PC-9 (cell line): ENCODE measurements at regions not wholly inside any gene's neighbourhood (a gene's known extent, or its start where the extent isn't known, plus 50 kb on each side); places are given as distances from the start of the nearest gene placed in this dataset.

Experiments
- BruUV-seq: library from RNA; stranded (reverse); fragments of 400-500 nt; replicated peaks from 2 replicates; lab custom pipeline; 2021; lab: Mats Ljungman, UMichigan
- CTCF ChIA-PET: fragments of 300-600 bp; sonication (Branson Sonifier 250); formaldehyde crosslinking; loops from one replicate; lab custom pipeline; 2022; ENCODE audit warnings: antibody characterized with exemption; lab: Charles Lee
- POLR2A ChIA-PET: fragments of 300-600 bp; sonication (Branson Sonifier 250); formaldehyde crosslinking; loops from one replicate; lab custom pipeline; 2022; ENCODE audit warnings: antibody characterized with exemption; ENCODE audit not compliant: unreplicated experiment; lab: Charles Lee
- DNase-seq, 2 experiments: peaks; one replicate each; pipeline versions ENCODE4 v3.0.0 to v3.0.0-alpha.2; 2015 to 2022; ENCODE audit warnings: mixed read lengths in 1 of 2
- H2AFZ ChIP-seq: fragments of 200-600 bp; sonication (generic); 2 replicates; pipeline ENCODE4 v1.8.1; 2017; ENCODE audit warnings: antibody characterized with exemption
- H3F3A ChIP-seq: fragments of 200-600 bp; sonication (generic); 2 replicates; pipeline ENCODE4 v1.8.1; 2017; ENCODE audit warnings: antibody characterized with exemption, mild to moderate bottlenecking, low read depth; ENCODE audit not compliant: insufficient read depth
- H3K27ac ChIP-seq: fragments of 200-600 bp; sonication (generic); 2 replicates; pipeline ENCODE4 v1.6.1; 2016; ENCODE audit warnings: mixed run types
- H3K27me3 ChIP-seq: fragments of 200-600 bp; sonication (generic); 2 replicates; pipeline ENCODE4 v1.6.1; 2016; ENCODE audit warnings: low read depth, mixed run types; ENCODE audit not compliant: insufficient read depth
- H3K36me3 ChIP-seq: fragments of 200-600 bp; sonication (generic); 2 replicates; pipeline ENCODE4 v1.6.1; 2016; ENCODE audit warnings: low read depth, mixed run types
- H3K4me1 ChIP-seq: fragments of 200-600 bp; sonication (generic); replicated peaks from 2 replicates; pipeline ENCODE4 v1.6.1; 2016; ENCODE audit warnings: mixed run types; ENCODE audit not compliant: insufficient read depth
- H3K4me2 ChIP-seq: fragments of 200-600 bp; sonication (generic); 2 replicates; pipeline ENCODE4 v1.6.1; 2017; ENCODE audit warnings: mixed run types
- H3K4me3 ChIP-seq: fragments of 200-600 bp; sonication (generic); 2 replicates; pipeline ENCODE4 v1.6.1; 2016; ENCODE audit warnings: mixed run types
- H3K79me2 ChIP-seq: fragments of 200-600 bp; sonication (generic); 2 replicates; pipeline ENCODE4 v1.6.1; 2017; ENCODE audit warnings: low read depth, mixed run types
- H3K9me2 ChIP-seq: fragments of 200-600 bp; sonication (generic); 2 replicates; pipeline ENCODE4 v1.8.1; 2017; ENCODE audit warnings: mild to moderate bottlenecking; ENCODE audit not compliant: insufficient read depth
- H3K9me3 ChIP-seq: fragments of 200-600 bp; sonication (generic); 2 replicates; pipeline ENCODE4 v1.8.1; 2016; ENCODE audit warnings: low read depth; ENCODE audit not compliant: insufficient read depth
- H4K20me1 ChIP-seq: fragments of 200-600 bp; sonication (generic); 2 replicates; pipeline ENCODE4 v1.8.1; 2017; ENCODE audit not compliant: insufficient read depth
- CTCF ChIP-seq: fragments of 200-600 bp; sonication (generic); conservative IDR thresholded peaks from 2 replicates; pipeline ENCODE4 v1.6.1; 2017; ENCODE audit warnings: mixed run types, antibody characterized with exemption, mild to moderate bottlenecking, moderate library complexity
- EZH2 ChIP-seq: fragments of 200-600 bp; sonication (generic); IDR thresholded peaks from 2 replicates; pipeline ENCODE4 v1.8.0; 2017; ENCODE audit warnings: antibody characterized with exemption, low read depth
- intact Hi-C: fragments of 100-400 bp; cut with micrococcal nuclease; formaldehyde crosslinking; loops from one replicate; pipeline ENCODE4 v1.10.0; 2022; ENCODE audit not compliant: unreplicated experiment

- POLR2A ChIA-PET: no interaction called here
- H3K4me1 ChIP-seq: no peaks in the 10 kb centered on the region
- H3K36me3 ChIP-seq: no peaks in the 10 kb centered on the region
- no peak overlapping the region for H2AFZ ChIP-seq
- H3K27ac ChIP-seq: no peak overlapping the region
- CTCF ChIA-PET: no interaction called here
- no peaks in the 10 kb centered on the region for H3K79me2 ChIP-seq
- H3K9me2 ChIP-seq: no peaks in the 10 kb centered on the region
- H3K4me2 ChIP-seq: no peak overlapping the region
- H3K4me3 ChIP-seq: no peak overlapping the region
- no TSS peak for BruUV-seq
- H4K20me1 ChIP-seq: no peaks in the 10 kb centered on the region
- no peak for DNase-seq
- no peak for TF ChIP-seq CTCF
- TF ChIP-seq EZH2: no peak
- no peaks in the 10 kb centered on the region for H3K9me3 ChIP-seq
- peaks cover 17% of the 10 kb centered on the region; the same call in 1 of the 2 replicates for H3K27me3 ChIP-seq
- H3F3A ChIP-seq: no peaks in the 10 kb centered on the region
- intact Hi-C loops: no loop called here
Measured at GRCh38 chr15:61511089-61511488, 282.0 kb upstream of the RORA start.

DNA sequence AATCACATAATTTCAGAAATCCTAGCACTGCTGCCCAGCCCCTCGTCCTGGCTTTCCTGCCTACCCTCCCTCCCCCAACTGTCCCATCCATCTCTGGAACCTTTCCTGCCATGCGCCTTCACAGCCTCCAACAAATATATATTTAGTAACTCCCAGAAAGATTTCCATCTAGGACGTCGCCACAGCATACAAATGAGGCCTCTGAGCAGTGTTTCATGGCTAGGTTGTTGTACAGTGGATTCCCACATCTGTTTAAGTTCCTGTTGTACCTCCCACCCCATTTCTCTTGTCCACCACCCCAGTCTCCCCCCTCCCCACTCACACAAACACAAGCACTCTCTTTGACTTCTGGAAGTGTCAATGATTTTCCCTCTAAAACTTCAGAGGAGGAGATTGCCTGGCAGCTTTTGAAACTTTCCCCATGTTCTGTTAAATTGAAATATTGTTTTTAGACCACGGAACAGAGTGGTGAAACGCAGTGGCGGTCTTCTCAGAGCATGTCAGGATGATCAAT is 280.3 kb upstream of the RORA start:
- Histone ChIP-seq H3K4me2 (no peak overlapping the region), H3K4me1 (no peaks in the 10 kb centered on the region), H4K20me1 (no peaks in the 10 kb centered on the region), H3K27ac (no peak overlapping the region), H2AFZ (no peak overlapping the region), H3F3A (no peaks in the 10 kb centered on the region), H3K36me3 (no peaks in the 10 kb centered on the region), H3K4me3 (no peak overlapping the region), H3K27me3 (peaks cover 17% of the 10 kb centered on the region; the same call in 1 of the 2 replicates), H3K79me2 (no peaks in the 10 kb centered on the region), H3K9me2 (no peaks in the 10 kb centered on the region), H3K9me3 (no peaks in the 10 kb centered on the region)
- ChIA-PET CTCF (no interaction called here), POLR2A (no interaction called here)
- DNase-seq: no peak
- TF ChIP-seq EZH2: no peak
- TF ChIP-seq CTCF: no peak
- intact Hi-C loops: no loop called here
- BruUV-seq: no TSS peak

- Histone ChIP-seq H2AFZ (no peak overlapping the region), H3K9me2 (no peaks in the 10 kb centered on the region), H3K4me3 (no peak overlapping the region), H3K79me2 (no peaks in the 10 kb centered on the region), H3K36me3 (no peaks in the 10 kb centered on the region), H3F3A (no peaks in the 10 kb centered on the region), H3K27ac (no peak overlapping the region), H3K9me3 (no peaks in the 10 kb centered on the region), H3K4me2 (no peak overlapping the region), H3K27me3 (peaks cover 4% of the 10 kb centered on the region; the same call in 1 of the 2 replicates), H4K20me1 (no peaks in the 10 kb centered on the region), H3K4me1 (no peaks in the 10 kb centered on the region)
- TF ChIP-seq CTCF: no peak
- TF ChIP-seq EZH2: no peak
- BruUV-seq: no TSS peak
- POLR2A ChIA-PET: no interaction called here
- CTCF ChIA-PET: no interaction called here
- no peak for DNase-seq
- intact Hi-C loops: no loop called here
Measured at GRCh38 chr15:61503383-61503969, 274.4 kb upstream of the RORA start.
